ENCODE measurements at regions not wholly inside any gene's neighbourhood (a gene's known extent, or its start where the extent isn't known, plus 50 kb on each side); places are given as distances from the start of the nearest gene placed in this dataset.

DNA sequence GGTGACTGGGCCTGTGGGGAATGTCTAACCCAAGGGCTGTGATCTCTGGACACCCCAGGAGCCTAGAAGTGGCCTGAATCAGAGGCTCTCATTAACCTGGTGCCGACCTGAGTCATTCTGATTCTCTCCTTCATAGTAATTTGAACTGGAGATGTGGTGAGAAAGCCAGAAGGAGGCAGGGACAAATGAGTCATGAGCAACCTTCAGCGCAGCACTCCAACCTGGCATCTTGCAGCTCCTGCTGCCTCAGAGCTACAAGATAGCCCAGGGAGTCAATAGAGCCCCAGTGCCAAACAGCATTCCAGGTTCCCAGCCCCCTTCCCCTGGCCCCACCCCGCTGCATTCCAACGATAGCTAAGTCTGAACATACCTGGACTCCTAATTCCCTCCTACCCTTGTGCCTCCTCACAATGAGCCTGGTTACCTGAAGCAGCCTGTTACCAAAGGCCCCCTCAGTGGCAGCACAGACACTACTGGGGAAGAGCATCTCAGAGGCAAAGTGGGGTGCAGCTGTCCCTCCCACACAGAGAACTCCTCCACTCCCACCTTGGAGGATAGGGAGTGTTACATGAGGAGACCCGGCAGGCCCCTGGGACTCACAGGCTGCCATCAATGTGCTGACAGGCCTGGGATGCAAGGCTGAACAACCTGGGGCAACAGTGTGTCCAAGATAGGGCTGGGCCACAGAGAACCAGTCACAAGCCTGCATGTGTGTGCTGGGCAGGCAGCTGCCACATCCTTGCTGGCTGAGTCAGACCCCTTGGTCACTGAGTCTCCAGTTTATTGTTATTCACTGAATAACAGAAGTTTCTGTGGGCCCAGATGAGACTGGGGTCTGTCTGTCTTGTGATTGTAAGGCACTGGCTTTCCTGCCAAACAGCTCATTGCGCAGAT is 76.8 kb upstream of the LEP start:
- Mint-ChIP-seq H3K9me3 (no peaks in the 10 kb centered on the region), H3K27ac (no peak overlapping the region), H3K4me1 (peaks cover 16 to 40% of the 10 kb centered on the region in 2 donors), H3K27me3 (peaks cover 68 to 91% of the 10 kb centered on the region in 2 donors), H3K4me3 (no peak overlapping the region), H3K36me3 (no peaks in the 10 kb centered on the region)
- DNase-seq, result no peak
- ATAC-seq (replicated peaks), result no peak

DNA sequence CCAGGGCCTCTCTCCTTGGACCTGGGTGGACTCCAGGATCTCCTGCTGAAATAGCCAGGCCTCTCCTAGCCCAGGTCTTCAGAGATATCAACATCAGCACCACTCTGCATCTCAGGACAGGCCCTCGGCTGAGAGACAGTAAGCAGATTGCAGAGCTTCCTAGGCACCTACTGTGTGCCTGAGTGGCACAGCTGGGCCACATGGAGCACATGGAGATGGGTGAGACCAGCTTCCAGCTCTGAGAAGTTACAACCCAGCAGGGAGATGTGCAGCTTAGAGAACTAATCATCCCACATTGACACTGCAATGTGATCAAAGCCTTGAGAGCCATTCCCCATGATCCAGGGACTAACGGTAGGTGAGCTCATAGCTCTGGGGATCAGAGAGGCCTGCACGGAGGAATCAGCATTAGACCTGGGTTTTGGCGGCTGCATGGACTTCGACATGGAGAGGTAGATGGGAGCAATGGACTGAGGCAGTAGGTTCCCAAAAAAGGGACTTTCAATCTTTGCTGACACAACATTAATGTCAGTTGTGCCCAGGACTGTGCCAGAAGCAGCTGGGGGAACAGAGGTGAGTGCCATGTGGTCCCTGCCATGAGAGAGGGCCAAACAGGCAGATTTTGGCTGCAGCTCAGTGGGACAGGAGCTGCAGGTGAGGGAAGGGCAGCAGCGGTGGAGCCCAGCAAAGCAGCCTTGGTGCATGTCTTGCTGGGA is 76.0 kb upstream of the LEP start:
- Mint-ChIP-seq H3K4me1 (peaks cover 17 to 47% of the 10 kb centered on the region in 2 donors), H3K36me3 (no peaks in the 10 kb centered on the region), H3K9me3 (no peaks in the 10 kb centered on the region), H3K27me3 (peaks cover 71 to 92% of the 10 kb centered on the region in 2 donors), H3K4me3 (peak overlapping the region in 1 of 2 donors; percentile 33), H3K27ac (no peak overlapping the region)
- ATAC-seq (replicated peaks), result no peak
- no peak for DNase-seq

DNA sequence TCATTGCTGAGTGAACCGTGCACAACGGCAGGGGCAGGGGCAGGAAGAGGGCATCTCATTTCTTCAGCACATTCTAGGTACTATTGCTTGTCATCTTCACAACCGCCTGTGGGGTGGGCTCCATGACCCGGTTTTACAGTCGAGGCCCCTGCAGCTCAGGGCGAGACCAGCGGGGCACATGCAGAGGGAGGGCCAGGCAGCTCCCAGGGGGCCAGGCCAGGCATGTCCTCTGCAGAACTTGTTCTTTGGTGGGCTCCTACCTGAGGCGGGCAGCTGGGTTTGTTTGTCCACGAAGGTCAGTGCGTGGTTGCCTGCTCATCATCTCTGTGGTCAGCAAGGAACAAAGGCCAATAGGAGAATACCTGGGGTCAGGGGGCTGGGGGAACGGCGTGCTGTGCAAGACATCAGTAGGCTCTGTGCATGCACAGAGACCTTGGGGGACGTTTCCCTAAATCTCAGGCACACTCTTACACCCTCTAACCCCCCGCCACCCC is 75.1 kb upstream of the LEP start:
- no peak for ATAC-seq (replicated peaks)
- H3K27me3 Mint-ChIP-seq, result peaks cover 66 to 87% of the 10 kb centered on the region in 2 donors
- no peaks in the 10 kb centered on the region for H3K36me3 Mint-ChIP-seq
- H3K9me3 Mint-ChIP-seq, result no peaks in the 10 kb centered on the region
- no peak overlapping the region for H3K27ac Mint-ChIP-seq
- no peak for DNase-seq
- peaks cover 17 to 47% of the 10 kb centered on the region in 2 donors for H3K4me1 Mint-ChIP-seq
- peak overlapping the region in 1 of 2 donors; percentile 86 for H3K4me3 Mint-ChIP-seq

DNA sequence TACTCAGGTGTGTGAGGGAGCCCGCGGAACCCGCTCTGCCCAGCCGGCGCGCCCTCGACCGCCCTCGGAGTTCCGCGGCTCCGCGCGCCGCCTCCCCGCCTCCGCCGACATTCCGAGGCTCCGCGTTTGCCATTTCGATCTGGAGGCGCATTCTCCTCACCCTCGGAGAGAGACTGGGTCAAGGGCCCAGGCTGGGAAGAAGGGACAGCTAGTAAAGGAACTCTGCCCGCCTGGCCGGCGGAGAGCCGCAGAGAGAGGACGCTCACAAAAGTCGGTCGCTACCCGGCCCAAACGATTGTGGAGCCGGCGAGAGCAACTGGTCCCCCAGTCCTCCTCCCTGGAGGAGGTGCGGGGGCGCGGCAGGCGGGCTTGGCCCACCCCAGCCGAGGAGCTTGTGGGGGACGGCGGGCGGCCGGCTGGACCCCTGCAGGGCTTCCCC is 74.5 kb upstream of the LEP start:
- DNase-seq, result no peak
- ATAC-seq (replicated peaks), result peak; percentile 8 to 26
- Mint-ChIP-seq H3K4me3 (peak overlapping the region; percentile 80 to 86), H3K9me3 (no peaks in the 10 kb centered on the region), H3K4me1 (peaks cover 17 to 47% of the 10 kb centered on the region in 2 donors), H3K36me3 (no peaks in the 10 kb centered on the region), H3K27me3 (peaks cover 65 to 88% of the 10 kb centered on the region in 2 donors), H3K27ac (peak overlapping the region; percentile 14)

DNA sequence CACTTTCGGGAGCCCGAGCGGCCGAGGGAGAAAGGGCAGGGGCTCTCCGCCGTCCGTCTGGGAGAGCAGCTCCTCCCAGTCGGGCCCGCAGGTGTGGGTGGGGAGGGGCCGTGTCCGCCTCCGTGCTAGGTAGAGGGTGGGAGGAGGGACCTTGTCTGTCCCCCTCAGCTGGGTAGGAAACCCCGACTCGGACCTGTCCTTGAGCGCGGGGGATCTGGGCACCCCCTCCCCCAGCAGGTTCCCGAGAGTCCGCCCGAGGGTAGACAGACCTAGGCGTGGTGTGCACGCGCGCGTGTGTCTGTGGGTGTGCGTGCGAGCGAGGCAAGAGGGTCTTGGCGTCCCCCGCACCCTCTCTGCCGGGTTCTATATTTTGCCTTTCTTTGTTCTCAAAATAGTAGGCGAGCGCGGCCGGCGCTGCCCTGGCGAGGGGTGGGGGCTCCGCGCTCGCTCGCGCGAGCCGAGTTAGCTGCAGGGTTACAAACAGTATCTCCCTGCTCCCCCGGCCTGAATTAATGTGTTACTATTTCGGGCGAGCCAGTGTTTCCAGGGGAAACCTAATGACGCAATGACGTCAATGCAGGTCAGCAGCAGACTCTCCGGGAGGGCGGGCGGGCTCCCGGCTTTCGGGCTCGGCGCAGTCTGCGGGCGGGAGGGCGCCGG is 73.9 kb upstream of the LEP start:
- Mint-ChIP-seq H3K27ac (peak overlapping the region; percentile 56), H3K4me3 (peak overlapping the region; percentile 80 to 86), H3K9me3 (no peaks in the 10 kb centered on the region), H3K4me1 (peaks cover 19 to 47% of the 10 kb centered on the region in 2 donors), H3K27me3 (peaks cover 63 to 88% of the 10 kb centered on the region in 2 donors), H3K36me3 (no peaks in the 10 kb centered on the region)
- ATAC-seq (replicated peaks) (peak; percentile 54 to 68), DNase-seq (peak; percentile 22)

DNA sequence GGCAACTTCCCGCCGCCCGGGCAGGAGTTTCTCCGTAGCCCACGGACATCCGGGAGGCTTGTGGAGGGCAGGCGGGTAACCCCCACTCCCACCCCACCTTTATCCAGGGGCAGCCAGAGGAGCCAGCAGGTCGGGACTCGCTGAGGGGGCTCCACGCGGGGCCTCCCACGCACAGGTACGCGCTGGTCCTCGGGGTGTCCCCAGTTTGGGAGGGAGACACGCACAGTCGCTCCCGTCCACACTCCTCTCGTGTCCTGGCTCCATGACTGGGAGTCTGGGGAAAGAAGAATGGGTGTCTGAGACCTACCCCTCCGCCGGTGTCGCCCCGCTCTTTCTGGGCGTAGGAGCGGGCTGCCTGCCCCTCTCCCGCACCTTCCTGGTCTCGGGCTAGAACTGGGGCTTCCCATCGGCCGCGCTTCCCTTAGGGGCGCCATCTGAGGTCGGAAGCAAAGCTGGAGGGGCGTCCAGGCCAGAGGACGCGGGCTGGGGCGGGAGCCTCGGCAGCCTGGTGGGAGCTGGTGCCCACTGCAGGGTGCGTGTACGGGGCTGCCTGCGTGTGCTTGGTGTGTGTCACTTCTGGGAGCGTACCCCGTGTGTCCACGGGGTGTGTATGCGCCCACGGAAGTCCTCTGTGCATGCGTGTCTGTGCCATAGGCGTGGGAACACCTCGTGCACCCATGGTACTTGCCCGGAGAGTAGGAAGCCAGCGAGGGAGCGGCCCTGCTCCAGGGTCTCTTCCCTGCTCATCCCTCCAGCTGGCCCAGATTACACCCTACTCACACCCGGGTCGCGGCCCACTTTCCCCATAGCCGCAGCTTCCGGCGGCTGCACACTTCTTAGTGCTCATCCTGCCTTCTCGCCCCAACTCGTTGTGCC is 73.0 kb upstream of the LEP start:
- Mint-ChIP-seq H3K9me3 (no peaks in the 10 kb centered on the region), H3K27me3 (peaks cover 57 to 82% of the 10 kb centered on the region in 2 donors), H3K27ac (no peak overlapping the region), H3K4me1 (peaks cover 24 to 47% of the 10 kb centered on the region in 2 donors), H3K36me3 (no peaks in the 10 kb centered on the region), H3K4me3 (peak overlapping the region; percentile 64 to 75)
- ATAC-seq (replicated peaks) (peak in 1 of 2 donors; percentile 6), DNase-seq (no peak)

DNA sequence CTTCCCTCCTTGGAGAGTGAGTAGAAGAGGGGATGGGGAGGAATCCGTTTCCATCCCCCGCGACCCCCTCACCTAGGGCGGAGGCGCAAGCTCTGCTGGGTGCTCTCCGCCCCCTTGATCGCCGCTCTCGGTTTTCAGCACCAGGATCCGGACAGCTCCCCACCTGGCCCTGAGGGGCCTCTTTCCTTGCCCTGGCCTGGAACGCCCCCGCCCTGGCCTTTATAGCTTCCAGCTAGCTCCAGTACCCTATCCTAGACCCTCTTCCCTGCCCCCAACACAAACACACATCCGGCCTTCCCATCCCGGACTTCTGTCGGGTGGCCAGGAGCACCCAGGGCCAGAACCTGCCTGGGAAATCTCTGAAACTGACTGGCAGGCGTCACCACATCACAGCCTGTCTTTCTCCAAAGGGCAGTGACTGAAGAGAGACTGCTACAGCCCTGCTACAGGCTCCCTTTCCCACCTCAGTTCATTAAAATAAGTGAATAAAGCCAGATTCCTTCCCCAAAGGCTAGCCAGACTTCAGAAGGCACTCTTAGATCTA is 72.3 kb upstream of the LEP start:
- H3K9me3 Mint-ChIP-seq, result no peaks in the 10 kb centered on the region
- ATAC-seq (replicated peaks) (no peak), DNase-seq (no peak)
- H3K36me3 Mint-ChIP-seq, result no peaks in the 10 kb centered on the region
- peak overlapping the region; percentile 29 to 75 for H3K4me3 Mint-ChIP-seq
- H3K4me1 Mint-ChIP-seq, result peaks cover 24 to 47% of the 10 kb centered on the region in 2 donors
- H3K27ac Mint-ChIP-seq, result no peak overlapping the region
- peaks cover 53 to 74% of the 10 kb centered on the region in 2 donors for H3K27me3 Mint-ChIP-seq

DNA sequence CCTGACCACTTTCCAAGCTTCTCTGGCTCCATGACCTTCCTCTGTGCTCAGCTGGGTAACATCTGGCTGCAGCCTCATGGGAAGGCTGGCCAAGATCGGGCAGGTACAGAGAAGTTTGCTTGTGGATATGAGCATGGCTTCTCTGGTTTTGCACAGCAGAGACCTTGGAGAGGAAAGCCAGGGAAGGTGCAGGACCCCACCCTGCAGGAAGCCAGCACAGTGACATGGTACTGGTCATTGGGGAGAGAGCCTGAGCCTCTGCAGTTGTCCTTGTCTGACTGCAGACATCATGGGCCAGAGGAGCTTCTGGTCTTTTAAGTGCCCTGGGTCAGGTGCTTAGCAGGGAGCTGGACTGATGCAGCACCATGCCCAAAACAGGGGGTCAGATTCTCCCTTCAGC is 70.6 kb upstream of the LEP start:
- peaks cover 58 to 75% of the 10 kb centered on the region in 2 donors for H3K27me3 Mint-ChIP-seq
- H3K4me3 Mint-ChIP-seq, result no peak overlapping the region
- ATAC-seq (replicated peaks) (no peak), DNase-seq (no peak)
- no peaks in the 10 kb centered on the region for H3K36me3 Mint-ChIP-seq
- no peak overlapping the region for H3K27ac Mint-ChIP-seq
- H3K9me3 Mint-ChIP-seq, result no peaks in the 10 kb centered on the region
- peaks cover 26 to 50% of the 10 kb centered on the region in 2 donors for H3K4me1 Mint-ChIP-seq

DNA sequence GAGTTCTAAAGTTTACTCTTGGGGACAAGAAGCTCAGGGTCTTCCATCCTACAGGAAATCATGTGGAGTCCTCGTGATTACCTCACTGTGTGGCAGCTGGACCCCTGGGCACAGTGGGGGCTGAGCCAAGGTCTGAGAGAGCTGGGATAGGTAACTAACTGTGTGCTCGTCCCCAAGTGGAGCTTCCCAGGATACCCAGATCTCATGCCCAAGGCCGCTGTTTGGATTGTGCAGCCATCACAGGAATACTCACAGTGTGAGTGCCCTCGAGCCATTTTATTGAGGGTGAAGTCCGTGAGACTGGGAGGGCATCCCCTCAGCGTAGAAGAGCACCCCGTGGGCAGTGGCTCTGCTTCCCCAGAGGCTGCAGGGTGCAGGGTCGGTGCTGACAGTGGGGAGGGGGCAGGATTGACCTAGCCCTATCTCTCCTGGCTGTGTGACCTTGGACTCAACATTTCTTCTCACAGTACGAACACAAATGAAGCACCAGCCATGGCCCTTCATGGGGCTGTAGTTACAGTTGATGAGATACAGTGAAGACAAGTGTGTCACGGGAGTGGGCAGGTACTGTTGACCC is 69.6 kb upstream of the LEP start:
- no peak overlapping the region for H3K27ac Mint-ChIP-seq
- H3K9me3 Mint-ChIP-seq, result no peaks in the 10 kb centered on the region
- peaks cover 19 to 42% of the 10 kb centered on the region in 2 donors for H3K4me1 Mint-ChIP-seq
- DNase-seq, result no peak
- no peak overlapping the region for H3K4me3 Mint-ChIP-seq
- H3K27me3 Mint-ChIP-seq, result peaks cover 51 to 66% of the 10 kb centered on the region in 2 donors
- no peak for ATAC-seq (replicated peaks)
- no peaks in the 10 kb centered on the region for H3K36me3 Mint-ChIP-seq

DNA sequence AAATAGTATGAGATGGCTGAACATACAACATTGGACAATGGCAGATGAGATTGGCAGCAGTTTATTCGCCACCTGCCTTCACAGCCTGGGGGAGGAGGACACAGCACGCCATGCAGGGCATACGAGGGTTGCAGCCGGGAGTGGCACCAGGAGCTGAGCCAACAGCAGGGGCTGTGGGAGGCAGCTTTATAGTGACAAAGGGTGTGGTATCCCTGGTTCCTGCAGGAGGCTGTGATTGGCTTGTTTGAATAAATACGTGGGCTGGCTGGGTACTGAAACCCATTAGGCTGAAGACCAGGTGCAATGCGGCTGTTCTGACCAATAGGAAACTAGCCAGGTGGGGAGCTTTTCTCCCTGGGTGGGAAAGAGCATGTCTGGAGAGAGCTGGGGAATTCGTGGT is 68.9 kb upstream of the LEP start:
- peaks cover 27 to 40% of the 10 kb centered on the region in 2 donors for H3K4me1 Mint-ChIP-seq
- H3K9me3 Mint-ChIP-seq, result peaks cover 0 to 5% of the 10 kb centered on the region in 2 donors
- H3K4me3 Mint-ChIP-seq, result no peak overlapping the region
- no peak overlapping the region for H3K27ac Mint-ChIP-seq
- no peaks in the 10 kb centered on the region for H3K36me3 Mint-ChIP-seq
- DNase-seq (no peak), ATAC-seq (replicated peaks) (no peak)
- H3K27me3 Mint-ChIP-seq, result peaks cover 54 to 66% of the 10 kb centered on the region in 2 donors

DNA sequence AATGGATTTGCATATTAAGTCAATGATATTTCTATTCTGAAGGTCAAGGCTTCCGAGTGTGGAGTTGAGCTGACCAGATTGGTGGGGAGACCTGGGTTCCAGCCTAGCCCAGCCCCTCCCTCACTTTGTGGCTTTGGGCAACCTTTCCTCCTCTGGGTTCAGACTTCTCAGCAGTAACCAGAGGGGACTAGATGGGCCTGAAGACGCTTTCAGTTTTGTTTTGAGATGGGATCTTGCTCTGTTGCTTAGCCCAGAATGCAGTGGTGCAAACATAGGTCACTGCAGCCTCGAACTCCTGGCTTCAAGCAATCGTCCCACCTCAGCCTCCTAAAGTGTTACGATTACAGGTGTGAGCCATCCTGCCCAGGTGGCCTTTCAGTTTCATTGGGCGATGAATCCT is 68.1 kb upstream of the LEP start:
- no peak overlapping the region for H3K27ac Mint-ChIP-seq
- H3K9me3 Mint-ChIP-seq, result peaks cover 0 to 5% of the 10 kb centered on the region in 2 donors
- DNase-seq (no peak), ATAC-seq (replicated peaks) (peak; percentile 47 to 58)
- no peak overlapping the region for H3K4me3 Mint-ChIP-seq
- no peaks in the 10 kb centered on the region for H3K36me3 Mint-ChIP-seq
- H3K4me1 Mint-ChIP-seq, result peaks cover 30 to 42% of the 10 kb centered on the region in 2 donors
- peaks cover 63 to 67% of the 10 kb centered on the region in 2 donors for H3K27me3 Mint-ChIP-seq

DNA sequence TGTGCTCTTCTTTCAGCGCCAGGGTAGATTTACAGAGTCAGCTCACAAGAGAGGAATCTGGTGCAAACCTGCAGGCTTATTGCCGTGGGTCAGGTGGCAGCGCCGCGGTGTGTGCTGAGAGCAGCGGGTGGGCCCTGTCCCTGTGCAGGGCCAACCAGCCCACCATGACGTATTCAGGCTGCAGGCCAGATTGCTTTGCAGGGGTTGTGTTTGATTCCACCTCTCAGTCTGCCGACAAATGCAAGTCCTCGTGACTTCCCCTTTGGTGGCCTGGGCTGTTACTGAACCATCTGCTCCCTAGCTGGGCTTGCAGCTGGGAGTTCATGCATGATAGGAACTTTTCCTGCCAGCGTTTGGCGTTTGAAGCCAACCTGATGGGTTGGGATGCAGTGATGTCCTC is 66.7 kb upstream of the LEP start:
- peaks cover 49 to 56% of the 10 kb centered on the region in 2 donors for H3K27me3 Mint-ChIP-seq
- no peak for DNase-seq
- no peaks in the 10 kb centered on the region for H3K36me3 Mint-ChIP-seq
- no peak overlapping the region for H3K27ac Mint-ChIP-seq
- no peak overlapping the region for H3K4me3 Mint-ChIP-seq
- peaks cover 0 to 5% of the 10 kb centered on the region in 2 donors for H3K9me3 Mint-ChIP-seq
- no peak for ATAC-seq (replicated peaks)
- H3K4me1 Mint-ChIP-seq, result peaks cover 35 to 42% of the 10 kb centered on the region in 2 donors

DNA sequence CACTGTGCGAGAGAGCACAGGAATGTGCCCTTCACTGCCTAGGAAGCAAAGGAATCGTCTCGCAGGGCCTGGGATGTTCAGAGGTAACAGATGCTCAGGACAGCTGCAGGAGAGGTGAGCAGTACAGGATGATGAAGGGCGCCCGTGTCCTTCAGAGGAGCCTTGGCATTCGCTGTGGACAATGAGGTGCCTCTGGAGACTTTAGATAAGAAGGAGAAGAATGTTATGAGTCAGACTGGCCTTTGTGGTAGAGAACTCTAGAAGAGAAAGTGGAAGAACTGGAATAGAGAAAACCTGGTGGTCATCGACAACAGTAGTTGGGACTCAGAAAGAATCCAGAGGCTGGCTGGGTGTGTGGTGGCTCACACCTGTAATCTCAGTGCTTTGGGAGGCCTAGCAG is 64.4 kb upstream of the LEP start:
- Mint-ChIP-seq H3K36me3 (no peaks in the 10 kb centered on the region), H3K27ac (peak overlapping the region; percentile 7), H3K27me3 (peaks cover 47 to 52% of the 10 kb centered on the region in 2 donors), H3K9me3 (peaks cover 0 to 5% of the 10 kb centered on the region in 2 donors), H3K4me1 (peaks cover 42 to 46% of the 10 kb centered on the region in 2 donors), H3K4me3 (no peak overlapping the region)
- ATAC-seq (replicated peaks), result peak in 1 of 2 donors; percentile 17
- DNase-seq, result no peak
